ENCODE measurements at regions not wholly inside any gene's neighbourhood (a gene's known extent, or its start where the extent isn't known, plus 50 kb on each side); places are given as distances from the start of the nearest gene placed in this dataset.

- POLR2A ChIA-PET = interaction anchor here (1.1 kb wide), 1 partner anchor 9 kb away, joined by 3 read pairs; no protein-coding TSS in a partner anchor
- TF ChIP-seq BHLHE40 (IDR thresholded peaks at IDR 0.05; ENCODE audit: borderline replicate concordance) (no peak), FOXM1 (IDR thresholded peaks at IDR 0.05; ENCODE audit: borderline replicate concordance) (no peak), ZNF384 (IDR thresholded peaks at IDR 0.05) (no peak), LEF1 (IDR thresholded peaks at IDR 0.05; ENCODE audit: borderline replicate concordance) (no peak), SP1 (IDR thresholded peaks at IDR 0.05) (no peak), ARNT (IDR thresholded peaks at IDR 0.05) (no peak), HDGF (IDR thresholded peaks at IDR 0.05; ENCODE audit: borderline replicate concordance) (no peak), ELF4 (IDR thresholded peaks at IDR 0.05) (no peak), L3MBTL2 (conservative IDR thresholded peaks at IDR 0.05) (no peak), FOXK2 (IDR thresholded peaks at IDR 0.05) (no peak), PKNOX1 (IDR thresholded peaks at IDR 0.05) (no peak), SUZ12 (IDR thresholded peaks at IDR 0.05) (no peak), CTBP1 (IDR thresholded peaks at IDR 0.05; ENCODE audit: borderline replicate concordance) (no peak), NFRKB (IDR thresholded peaks at IDR 0.05) (no peak)
- no peak for DNase-seq (ENCODE audit: extremely low spot score)
- CTCF ChIA-PET = no interaction called here
Observed at GRCh38 chr1:30514945-30515344, 208.4 kb downstream of the MATN1 start.

- POLR2A ChIA-PET = interaction anchor here (1.1 kb wide), 1 partner anchor 9 kb away, joined by 3 read pairs; no protein-coding TSS in a partner anchor
- no peak for TF ChIP-seq CTBP1 (IDR thresholded peaks at IDR 0.05; ENCODE audit: borderline replicate concordance)
- TF ChIP-seq HDGF (IDR thresholded peaks at IDR 0.05; ENCODE audit: borderline replicate concordance) = no peak
- TF ChIP-seq FOXA1 (IDR thresholded peaks at IDR 0.05) = no peak
- TF ChIP-seq PKNOX1 (IDR thresholded peaks at IDR 0.05) = no peak
- TF ChIP-seq FOXM1 (IDR thresholded peaks at IDR 0.05; ENCODE audit: borderline replicate concordance) = no peak
- no peak for TF ChIP-seq TARDBP (IDR thresholded peaks at IDR 0.05)
- no peak for TF ChIP-seq FOXK2 (IDR thresholded peaks at IDR 0.05)
- no peak for TF ChIP-seq SP1 (IDR thresholded peaks at IDR 0.05)
- no peak for TF ChIP-seq ARNT (IDR thresholded peaks at IDR 0.05)
- TF ChIP-seq LEF1 (IDR thresholded peaks at IDR 0.05; ENCODE audit: borderline replicate concordance) = no peak
- no peak for TF ChIP-seq BHLHE40 (IDR thresholded peaks at IDR 0.05; ENCODE audit: borderline replicate concordance)
- TF ChIP-seq ELF4 (IDR thresholded peaks at IDR 0.05) = no peak
- no peak for TF ChIP-seq SUZ12 (IDR thresholded peaks at IDR 0.05)
- no peak for TF ChIP-seq NFRKB (IDR thresholded peaks at IDR 0.05)
- no peak for TF ChIP-seq ZNF384 (IDR thresholded peaks at IDR 0.05)
- TF ChIP-seq L3MBTL2 (conservative IDR thresholded peaks at IDR 0.05) = no peak
- CTCF ChIA-PET = interaction anchor here (0.6 kb wide), 1 partner anchor 189 kb away, joined by 3 read pairs; no protein-coding TSS in a partner anchor
- no peak for DNase-seq (ENCODE audit: extremely low spot score)
Observed at GRCh38 chr1:30514137-30514654, 209.2 kb downstream of the MATN1 start.

GRCh38 chr1:30513396-30514136, 209.8 kb downstream of the MATN1 start:
- POLR2A ChIA-PET = interaction anchor here (0.8 to 1.1 kb wide), 2 partner anchors 10 to 11 kb away, joined by 3 to 4 read pairs; no protein-coding TSS in a partner anchor
- no peak for DNase-seq (ENCODE audit: extremely low spot score)
- CTCF ChIA-PET = interaction anchor here (0.6 kb wide), 1 partner anchor 190 kb away, joined by 3 read pairs; no protein-coding TSS in a partner anchor
- TF ChIP-seq TARDBP (IDR thresholded peaks at IDR 0.05) (no peak), HDGF (IDR thresholded peaks at IDR 0.05; ENCODE audit: borderline replicate concordance) (no peak), LEF1 (IDR thresholded peaks at IDR 0.05; ENCODE audit: borderline replicate concordance) (no peak), CTBP1 (IDR thresholded peaks at IDR 0.05; ENCODE audit: borderline replicate concordance) (no peak), ARNT (IDR thresholded peaks at IDR 0.05) (no peak), NFRKB (IDR thresholded peaks at IDR 0.05) (no peak), BHLHE40 (IDR thresholded peaks at IDR 0.05; ENCODE audit: borderline replicate concordance) (no peak), FOXM1 (IDR thresholded peaks at IDR 0.05; ENCODE audit: borderline replicate concordance) (no peak), SP1 (IDR thresholded peaks at IDR 0.05) (no peak), FOXA1 (IDR thresholded peaks at IDR 0.05) (no peak), PKNOX1 (IDR thresholded peaks at IDR 0.05) (no peak), L3MBTL2 (conservative IDR thresholded peaks at IDR 0.05) (no peak), ZNF384 (IDR thresholded peaks at IDR 0.05) (no peak)

GRCh38 chr1:30512914-30513265, 210.5 kb downstream of the MATN1 start:
- ChIA-PET POLR2A (interaction anchor here (0.8 kb wide), 1 partner anchor 10 kb away, joined by 4 read pairs; no protein-coding TSS in a partner anchor), CTCF (no interaction called here)
- no peak for TF ChIP-seq PKNOX1 (IDR thresholded peaks at IDR 0.05)
- DNase-seq (ENCODE audit: extremely low spot score) = no peak
